AG04449 (cell line): ENCODE measurements at regions not wholly inside any gene's neighbourhood (a gene's known extent, or its start where the extent isn't known, plus 50 kb on each side); places are given as distances from the start of the nearest gene placed in this dataset.
"Not testable (repeated sequence)": the region's sequence is repeated elsewhere in the genome, so short reads cannot be mapped to it uniquely, and the experiment has no call there.

ENCODE experiments used
- CTCF ChIA-PET: fragments of 350-600 bp; formaldehyde crosslinking; extraction: SDS; loops from one replicate; lab custom pipeline; 2021; ENCODE audit warnings: antibody characterized with exemption; lab: Yijun Ruan, JAX
- POLR2A ChIA-PET: fragments of 400-600, 350-600 bp; formaldehyde crosslinking; extraction: SDS; loops from one replicate; lab custom pipeline; 2020; ENCODE audit warnings: antibody characterized with exemption, inconsistent platforms; lab: Yijun Ruan, JAX
- DNase-seq: peaks from one replicate; pipeline ENCODE4 v3.0.0-alpha.2; 2010; ENCODE audit warnings: low read depth, low spot score
- H3K4me3 ChIP-seq: 2 replicates; pipeline ENCODE4 v1.5.1; 2011; ENCODE audit warnings: low read depth, mild to moderate bottlenecking, control low read depth, low read length
- CTCF ChIP-seq: IDR thresholded peaks from one replicate; pipeline ENCODE4 v1.5.1; 2011; ENCODE audit warnings: mild to moderate bottlenecking, moderate library complexity, low read length, control low read depth, inconsistent platforms; ENCODE audit not compliant: insufficient read depth; ENCODE audit errors: missing control alignments

DNA sequence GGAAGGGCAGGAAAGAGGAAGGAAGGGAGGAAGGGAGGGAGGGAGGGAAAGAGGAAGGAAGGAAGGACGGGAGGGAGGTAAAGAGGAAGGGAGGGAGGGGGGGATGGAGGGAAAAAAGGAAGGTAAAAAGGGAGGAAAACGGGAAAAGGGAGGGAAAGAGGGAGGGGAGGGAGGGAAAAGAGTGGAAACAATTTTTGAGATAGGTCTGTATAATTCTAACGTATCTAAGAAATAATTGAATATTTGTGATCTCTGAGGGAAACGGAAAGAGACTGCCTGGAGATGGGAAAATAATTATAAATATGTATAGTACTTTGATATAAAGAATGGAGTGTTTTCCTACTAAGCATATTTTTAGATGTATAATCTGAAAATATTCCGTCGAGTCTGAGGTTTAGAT, 158.2 kb upstream of the FOXK1 start:
- TF ChIP-seq CTCF, result no peak
- POLR2A ChIA-PET, result no interaction called here
- no peak overlapping the region for H3K4me3 ChIP-seq
- CTCF ChIA-PET, result no interaction called here
- no peak for DNase-seq

DNA sequence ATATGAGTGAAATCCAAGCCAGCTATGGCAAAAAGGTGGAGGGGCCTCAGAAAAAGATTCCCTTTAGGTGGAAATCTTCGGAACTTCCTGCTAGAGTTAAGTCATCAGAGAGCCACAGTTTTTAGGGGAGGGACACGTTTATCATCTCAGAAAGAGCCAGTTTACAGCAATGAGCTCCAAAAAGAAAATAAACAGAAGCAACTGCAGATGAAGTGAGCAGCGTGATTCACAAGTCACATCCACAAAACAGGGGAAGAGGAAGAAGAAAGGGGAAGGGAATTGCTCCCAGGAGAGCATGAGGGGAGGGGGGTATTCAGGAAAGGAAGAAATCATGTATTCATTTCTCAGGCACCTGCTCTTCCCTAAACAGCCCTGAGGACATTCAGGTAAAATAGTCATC, 156.2 kb upstream of the FOXK1 start:
- ChIA-PET POLR2A (no interaction called here), CTCF (no interaction called here)
- no peak for TF ChIP-seq CTCF
- no peak for DNase-seq
- no peak overlapping the region for H3K4me3 ChIP-seq

- no peak for TF ChIP-seq CTCF
- POLR2A ChIA-PET, result no interaction called here
- no peak for DNase-seq
- CTCF ChIA-PET, result no interaction called here
- H3K4me3 ChIP-seq, result no peak overlapping the region
Observed at GRCh38 chr7:4527988-4528636, 154.0 kb upstream of the FOXK1 start.

- no peak overlapping the region for H3K4me3 ChIP-seq
- no peak for DNase-seq
- ChIA-PET CTCF (no interaction called here), POLR2A (no interaction called here)
- no peak for TF ChIP-seq CTCF
Observed at GRCh38 chr7:4531236-4531635, 150.9 kb upstream of the FOXK1 start.

DNA sequence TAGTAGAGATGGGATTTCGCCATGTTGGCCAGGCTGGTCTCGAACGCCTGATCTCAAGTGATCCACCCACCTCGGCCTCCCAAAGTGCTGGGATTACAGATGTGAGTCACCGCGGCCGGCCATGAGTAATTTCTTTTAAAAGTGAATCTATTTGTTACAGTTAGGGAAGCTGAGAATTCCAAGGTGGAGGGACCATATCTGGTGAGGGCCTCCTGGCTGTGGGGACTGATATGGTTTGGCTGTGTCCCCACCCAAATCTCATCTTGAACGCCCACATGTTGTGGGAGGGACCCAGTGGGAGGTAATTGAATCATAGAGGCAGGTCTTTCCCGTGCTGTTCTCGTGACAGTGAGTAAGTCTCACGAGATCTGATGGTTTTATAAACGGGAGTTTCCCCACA, 148.8 kb upstream of the FOXK1 start:
- H3K4me3 ChIP-seq, POLR2A ChIA-PET, CTCF ChIA-PET, DNase-seq: not testable (repeated sequence)

- ChIA-PET CTCF (no interaction called here), POLR2A (no interaction called here)
- DNase-seq, result no peak
- no peak overlapping the region for H3K4me3 ChIP-seq
- TF ChIP-seq CTCF, result no peak
Observed at GRCh38 chr7:4549681-4550080, 132.4 kb upstream of the FOXK1 start.

- ChIA-PET POLR2A (no interaction called here), CTCF (no interaction called here)
- no peak for TF ChIP-seq CTCF
- no peak for DNase-seq
- no peak overlapping the region for H3K4me3 ChIP-seq
Observed at GRCh38 chr7:4550117-4550516, 132.0 kb upstream of the FOXK1 start.
